Loucy (cell line): ENCODE measurements at regions not wholly inside any gene's neighbourhood (a gene's known extent, or its start where the extent isn't known, plus 50 kb on each side); places are given as distances from the start of the nearest gene placed in this dataset.

ENCODE experiments used
- H2AFZ ChIP-seq: fragments of 200-600 bp; sonication (generic); 2 replicates; pipeline ENCODE4 v1.6.0; 2016; ENCODE audit warnings: antibody characterized with exemption, mild to moderate bottlenecking, low read length, moderate library complexity
- H3F3A ChIP-seq: fragments of 200-600 bp; 2 replicates; pipeline ENCODE4 v1.6.0; 2016; ENCODE audit warnings: antibody characterized with exemption, low read depth, mild to moderate bottlenecking
- H3K27me3 ChIP-seq: fragments of 200-600 bp; sonication (generic); 2 replicates; pipeline ENCODE4 v1.6.1; 2014; ENCODE audit warnings: low read length, mild to moderate bottlenecking; ENCODE audit not compliant: insufficient read depth, poor library complexity, severe bottlenecking
- H3K36me3 ChIP-seq: fragments of 200-600 bp; sonication (generic); 2 replicates; pipeline ENCODE4 v1.6.1; 2016; ENCODE audit warnings: low read length; ENCODE audit not compliant: insufficient read depth
- H3K4me1 ChIP-seq: fragments of 200-600 bp; sonication (generic); 2 replicates; pipeline ENCODE4 v1.5.1; 2014; ENCODE audit warnings: low read length, mild to moderate bottlenecking; ENCODE audit not compliant: insufficient read depth, poor library complexity, severe bottlenecking
- H3K4me2 ChIP-seq: fragments of 200-600 bp; sonication (generic); 2 replicates; pipeline ENCODE4 v1.6.0; 2014; ENCODE audit warnings: antibody characterized with exemption, low read length, low read depth, mild to moderate bottlenecking; ENCODE audit not compliant: poor library complexity, severe bottlenecking
- H3K4me3 ChIP-seq: fragments of 200-600 bp; sonication (generic); 2 replicates; pipeline ENCODE4 v1.5.1; 2014; ENCODE audit warnings: low read length, mild to moderate bottlenecking, mixed read lengths; ENCODE audit not compliant: poor library complexity, severe bottlenecking
- H3K79me2 ChIP-seq: fragments of 200-600 bp; sonication (generic); 2 replicates; pipeline ENCODE4 v1.6.1; 2014; ENCODE audit warnings: low read length; ENCODE audit not compliant: insufficient read depth
- H3K9ac ChIP-seq: fragments of 200-600 bp; sonication (generic); 2 replicates; pipeline ENCODE4 v1.6.0; 2014; ENCODE audit warnings: mild to moderate bottlenecking, low read depth, low read length, moderate library complexity; ENCODE audit not compliant: poor library complexity, severe bottlenecking
- H3K9me2 ChIP-seq: fragments of 200-600 bp; sonication (generic); replicated peaks from 2 replicates; pipeline ENCODE4 v1.6.1; 2016; ENCODE audit warnings: low read depth, low read length, mixed read lengths
- H3K9me3 ChIP-seq: fragments of 200-600 bp; sonication (generic); 2 replicates; pipeline ENCODE4 v1.6.1; 2014; ENCODE audit warnings: mild to moderate bottlenecking, antibody characterized with exemption, low read length, low read depth; ENCODE audit not compliant: insufficient read depth
- H4K20me1 ChIP-seq: fragments of 200-600 bp; sonication (generic); 2 replicates; pipeline ENCODE4 v1.6.0; 2014; ENCODE audit warnings: antibody characterized with exemption, low read length, mild to moderate bottlenecking; ENCODE audit not compliant: insufficient read depth, poor library complexity, severe bottlenecking
- EZH2phosphoT487 ChIP-seq: fragments of 200-600 bp; IDR thresholded peaks from 2 replicates; pipeline ENCODE4 v1.6.1; 2018; ENCODE audit warnings: antibody characterized with exemption, mild to moderate bottlenecking, moderate library complexity, borderline replicate concordance
- TF ChIP-seq, protein P1 (sequence below): fragments of 200-600 bp; sonication (generic); conservative IDR thresholded peaks from 2 replicates; pipeline ENCODE4 v1.5.1; 2014; ENCODE audit warnings: mild to moderate bottlenecking, antibody characterized with exemption, low read length

DNA sequence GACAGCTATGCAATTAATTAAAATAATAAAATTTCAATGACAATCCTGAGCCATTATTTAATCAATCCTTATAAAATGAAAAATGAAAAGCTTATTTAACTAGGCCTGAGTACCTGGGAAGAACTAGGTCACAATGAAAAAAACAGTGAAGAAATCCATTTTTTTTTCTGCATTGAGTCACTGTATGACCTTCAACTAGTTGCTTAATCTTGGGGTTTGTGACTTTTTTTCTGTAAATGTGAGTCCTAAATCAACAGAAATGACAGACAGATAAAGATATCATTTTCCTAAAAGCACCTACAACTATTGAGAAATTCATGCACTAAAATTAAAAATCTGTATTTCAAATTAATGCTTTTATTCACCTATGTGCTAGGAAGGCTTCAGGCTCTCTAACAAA, 96.8 kb downstream of the TMEM26 start:
- Histone ChIP-seq H3K79me2 (no peaks in the 10 kb centered on the region), H3K4me1 (no peaks in the 10 kb centered on the region), H3K4me2 (no peak overlapping the region), H3K9ac (no peak overlapping the region), H3K9me3 (no peaks in the 10 kb centered on the region), H3K27me3 (no peaks in the 10 kb centered on the region), H4K20me1 (no peaks in the 10 kb centered on the region), H3K36me3 (no peaks in the 10 kb centered on the region), H3K9me2 (no peaks in the 10 kb centered on the region), H3F3A (no peaks in the 10 kb centered on the region), H3K4me3 (no peak overlapping the region), H2AFZ (no peak overlapping the region)
- TF ChIP-seq, protein P1, sequence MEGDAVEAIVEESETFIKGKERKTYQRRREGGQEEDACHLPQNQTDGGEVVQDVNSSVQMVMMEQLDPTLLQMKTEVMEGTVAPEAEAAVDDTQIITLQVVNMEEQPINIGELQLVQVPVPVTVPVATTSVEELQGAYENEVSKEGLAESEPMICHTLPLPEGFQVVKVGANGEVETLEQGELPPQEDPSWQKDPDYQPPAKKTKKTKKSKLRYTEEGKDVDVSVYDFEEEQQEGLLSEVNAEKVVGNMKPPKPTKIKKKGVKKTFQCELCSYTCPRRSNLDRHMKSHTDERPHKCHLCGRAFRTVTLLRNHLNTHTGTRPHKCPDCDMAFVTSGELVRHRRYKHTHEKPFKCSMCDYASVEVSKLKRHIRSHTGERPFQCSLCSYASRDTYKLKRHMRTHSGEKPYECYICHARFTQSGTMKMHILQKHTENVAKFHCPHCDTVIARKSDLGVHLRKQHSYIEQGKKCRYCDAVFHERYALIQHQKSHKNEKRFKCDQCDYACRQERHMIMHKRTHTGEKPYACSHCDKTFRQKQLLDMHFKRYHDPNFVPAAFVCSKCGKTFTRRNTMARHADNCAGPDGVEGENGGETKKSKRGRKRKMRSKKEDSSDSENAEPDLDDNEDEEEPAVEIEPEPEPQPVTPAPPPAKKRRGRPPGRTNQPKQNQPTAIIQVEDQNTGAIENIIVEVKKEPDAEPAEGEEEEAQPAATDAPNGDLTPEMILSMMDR, result no peak
- no peak for TF ChIP-seq EZH2phosphoT487

GRCh38 chr10:61355211-61355610, 98.0 kb downstream of the TMEM26 start:
- H3K4me1 ChIP-seq, result no peaks in the 10 kb centered on the region
- no peaks in the 10 kb centered on the region for H3K79me2 ChIP-seq
- H3K9me2 ChIP-seq, result no peaks in the 10 kb centered on the region
- TF ChIP-seq, protein P1, result no peak
- no peak for TF ChIP-seq EZH2phosphoT487
- no peak overlapping the region for H3K4me2 ChIP-seq
- H2AFZ ChIP-seq, result no peak overlapping the region
- H3K27me3 ChIP-seq, result no peaks in the 10 kb centered on the region
- H3K9me3 ChIP-seq, result no peaks in the 10 kb centered on the region
- no peak overlapping the region for H3K9ac ChIP-seq
- no peaks in the 10 kb centered on the region for H3K36me3 ChIP-seq
- no peaks in the 10 kb centered on the region for H3F3A ChIP-seq
- H3K4me3 ChIP-seq, result no peak overlapping the region
- no peaks in the 10 kb centered on the region for H4K20me1 ChIP-seq

- H3K4me1 ChIP-seq, result no peaks in the 10 kb centered on the region
- H3K79me2 ChIP-seq, result no peaks in the 10 kb centered on the region
- no peak overlapping the region for H3K4me3 ChIP-seq
- H3K27me3 ChIP-seq, result no peaks in the 10 kb centered on the region
- no peaks in the 10 kb centered on the region for H3F3A ChIP-seq
- no peaks in the 10 kb centered on the region for H3K36me3 ChIP-seq
- H3K4me2 ChIP-seq, result no peak overlapping the region
- H3K9ac ChIP-seq, result no peak overlapping the region
- H4K20me1 ChIP-seq, result no peaks in the 10 kb centered on the region
- no peak overlapping the region for H2AFZ ChIP-seq
- TF ChIP-seq, protein P1, result no peak
- TF ChIP-seq EZH2phosphoT487, result no peak
- no peaks in the 10 kb centered on the region for H3K9me3 ChIP-seq
- no peaks in the 10 kb centered on the region for H3K9me2 ChIP-seq
Measured at GRCh38 chr10:61354401-61354975, 98.7 kb downstream of the TMEM26 start.
